Epidermal melanocyte (primary cell): ENCODE measurements at regions not wholly inside any gene's neighbourhood (a gene's known extent, or its start where the extent isn't known, plus 50 kb on each side); places are given as distances from the start of the nearest gene placed in this dataset.

ENCODE experiments used
- DNase-seq: peaks from one replicate; pipeline ENCODE4 v3.0.0; 2011; ENCODE audit warnings: low spot score; ENCODE audit not compliant: insufficient read length

GRCh38 chr18:22257022-22257543 lies 87.7 kb downstream of the GATA6 start:
- no peak for DNase-seq

GRCh38 chr18:22254088-22254487 lies 84.7 kb downstream of the GATA6 start:
- no peak for DNase-seq

- no peak for DNase-seq
These were observed 84.3 kb downstream of the GATA6 start for GRCh38 chr18:22253676-22254075.

- no peak for DNase-seq
These were observed 83.8 kb downstream of the GATA6 start for GRCh38 chr18:22253156-22253555.
